Fibroblast of gingiva (primary cell): ENCODE measurements at regions not wholly inside any gene's neighbourhood (a gene's known extent, or its start where the extent isn't known, plus 50 kb on each side); places are given as distances from the start of the nearest gene placed in this dataset.

Source experiments
- DNase-seq: peaks from one replicate; pipeline ENCODE4 v3.0.0-alpha.2; 2011; ENCODE audit warnings: low read depth

DNA sequence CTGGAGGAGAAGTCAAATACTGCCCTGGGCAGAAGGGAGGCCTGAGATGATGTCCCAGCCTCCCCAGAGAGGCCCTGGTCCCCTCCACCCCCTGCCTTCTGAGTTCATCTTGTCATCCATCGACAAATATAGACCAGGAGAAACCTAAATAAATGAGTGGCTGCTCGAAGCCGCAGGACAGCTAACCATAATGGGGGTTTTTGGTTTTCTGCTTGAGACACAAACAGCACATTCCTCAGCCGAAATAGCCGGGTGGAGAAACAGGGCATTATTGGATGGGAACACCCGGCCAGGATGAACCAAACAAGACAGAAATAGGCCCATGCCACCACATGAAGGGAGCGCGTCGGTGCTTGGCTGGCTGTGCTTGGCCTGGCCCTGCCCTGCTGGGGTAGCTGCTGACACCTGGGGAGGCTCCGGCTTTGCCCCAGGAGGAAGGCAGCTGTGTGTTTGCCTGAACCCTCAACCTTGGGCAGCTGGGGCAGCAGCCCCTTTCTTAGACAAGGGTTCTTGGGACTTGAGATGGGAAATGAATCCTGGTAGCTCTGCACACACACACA, 188.1 kb downstream of the IRX5 start:
- DNase-seq: no peak

DNA sequence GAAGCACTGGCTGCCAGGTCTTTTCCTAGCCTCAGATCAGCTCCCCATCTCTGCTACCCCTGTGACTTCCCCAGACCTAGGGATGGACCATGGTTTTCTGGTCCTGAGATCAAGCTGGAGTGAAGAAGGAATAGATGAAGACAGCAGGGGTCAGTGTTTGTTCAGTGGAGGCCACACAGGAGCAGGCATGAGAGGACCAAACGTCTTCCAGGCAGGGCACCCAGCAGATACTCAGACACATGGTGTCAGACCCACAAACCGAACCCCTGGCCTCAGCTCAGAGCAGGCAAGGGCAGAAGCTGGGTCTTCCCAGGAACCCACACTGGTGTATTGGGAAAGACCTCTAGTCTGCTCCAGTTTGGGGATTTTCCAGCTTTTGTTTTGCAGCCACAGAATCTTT, 189.7 kb downstream of the IRX5 start:
- peak; percentile 70 for DNase-seq

DNA sequence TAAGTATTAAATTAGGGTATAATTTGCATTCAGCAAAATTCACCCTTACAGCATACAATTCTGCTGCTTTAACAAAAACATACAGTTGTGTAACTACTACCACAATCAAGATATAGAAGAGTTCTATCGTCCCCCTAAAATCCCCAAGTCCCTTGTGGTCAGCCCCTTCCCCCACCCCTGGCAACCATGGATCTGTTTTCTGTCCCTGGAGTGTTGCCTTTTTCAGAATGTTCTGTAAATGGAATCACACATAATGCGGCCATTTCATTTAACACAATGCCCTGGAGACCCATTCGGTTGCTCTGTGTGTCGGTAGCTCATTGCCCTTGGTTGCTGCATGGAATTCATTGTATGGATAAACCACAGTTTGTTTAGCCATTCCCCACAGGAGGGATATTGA, 190.2 kb downstream of the IRX5 start:
- no peak for DNase-seq

DNA sequence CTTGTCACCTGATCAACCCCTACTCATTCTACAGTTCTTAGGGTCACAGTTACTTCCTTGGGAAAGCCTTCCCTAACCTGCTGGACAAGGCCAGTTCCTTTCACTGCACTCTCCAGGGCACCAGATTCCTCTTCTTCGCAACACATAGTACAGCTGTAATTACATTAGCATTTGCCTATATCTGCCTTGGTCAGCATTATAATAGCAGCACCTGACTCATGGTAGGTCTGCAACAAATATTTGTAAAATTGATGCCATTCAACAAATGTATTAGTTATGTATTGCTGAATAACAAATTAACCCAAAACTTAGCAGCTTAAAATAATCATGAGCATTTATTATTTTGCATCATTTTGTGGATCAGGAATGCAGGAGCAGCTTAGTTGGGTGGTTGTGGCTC, 193.0 kb downstream of the IRX5 start:
- no peak for DNase-seq

DNA sequence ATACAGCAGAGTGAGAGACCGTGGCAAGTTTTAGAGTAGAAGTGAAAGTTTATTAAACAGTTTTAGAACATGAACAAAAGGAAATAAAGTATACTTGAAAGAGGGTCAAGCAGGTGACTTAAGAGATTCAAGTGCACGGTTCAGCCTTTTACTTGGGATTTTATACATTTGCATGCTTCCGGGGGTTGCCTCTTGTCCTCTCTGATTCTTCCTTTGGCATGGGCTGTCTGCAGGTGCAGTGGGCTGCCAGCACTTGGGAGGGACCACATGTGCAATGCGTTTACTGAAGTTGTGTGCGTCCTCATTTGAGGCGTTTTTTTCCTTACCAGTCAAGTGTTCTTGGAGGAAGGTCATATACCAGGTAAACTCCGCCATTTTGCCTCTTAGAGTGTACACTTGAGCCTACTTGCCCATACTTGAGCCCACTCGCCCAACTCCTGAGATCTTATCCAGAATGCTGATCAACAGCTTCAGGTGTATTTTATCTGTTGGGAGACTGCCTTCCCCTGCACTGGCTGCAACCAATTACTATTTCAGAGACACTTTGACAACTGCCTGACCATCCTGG, 195.2 kb downstream of the IRX5 start:
- DNase-seq: no peak

DNA sequence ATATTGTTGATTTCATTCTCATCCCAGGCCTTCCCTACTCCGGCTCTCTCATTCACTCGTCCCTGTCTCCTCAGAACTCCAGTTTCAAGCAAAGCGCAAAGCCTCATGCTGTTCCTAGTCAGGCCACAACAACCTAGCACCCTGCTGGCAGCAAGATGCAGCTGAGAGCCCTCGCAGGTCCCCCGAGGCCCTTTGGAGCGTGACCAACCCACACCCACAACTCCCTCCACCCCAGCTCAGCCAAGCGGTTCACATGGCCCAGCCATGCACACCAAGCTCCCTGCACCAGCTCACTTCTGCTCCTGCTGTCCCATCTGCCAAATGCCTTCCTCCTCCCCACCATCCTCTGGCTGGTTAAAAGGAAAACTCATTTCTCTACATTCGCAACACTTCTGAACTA, 195.8 kb downstream of the IRX5 start:
- no peak for DNase-seq

DNA sequence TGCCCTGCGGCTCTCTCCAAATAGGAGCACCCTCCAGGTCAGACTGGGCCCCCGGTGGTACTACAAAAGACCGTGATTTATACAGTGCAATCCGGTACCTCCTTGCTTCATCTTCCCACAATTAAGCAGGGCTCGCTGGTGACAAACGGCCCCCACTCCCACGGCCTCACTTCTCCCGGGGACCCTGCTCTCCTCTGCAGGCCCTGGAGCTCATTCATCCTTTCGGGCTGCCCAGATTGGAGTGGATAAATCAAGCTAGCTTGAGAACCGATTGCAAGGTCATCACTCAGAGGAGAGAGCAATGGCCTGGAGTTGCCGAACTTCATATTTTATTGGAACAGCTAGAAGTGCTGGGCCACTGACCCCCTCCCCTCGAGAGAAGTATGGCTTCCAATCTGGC, 193.5 kb upstream of the IRX6 start:
- no peak for DNase-seq

DNA sequence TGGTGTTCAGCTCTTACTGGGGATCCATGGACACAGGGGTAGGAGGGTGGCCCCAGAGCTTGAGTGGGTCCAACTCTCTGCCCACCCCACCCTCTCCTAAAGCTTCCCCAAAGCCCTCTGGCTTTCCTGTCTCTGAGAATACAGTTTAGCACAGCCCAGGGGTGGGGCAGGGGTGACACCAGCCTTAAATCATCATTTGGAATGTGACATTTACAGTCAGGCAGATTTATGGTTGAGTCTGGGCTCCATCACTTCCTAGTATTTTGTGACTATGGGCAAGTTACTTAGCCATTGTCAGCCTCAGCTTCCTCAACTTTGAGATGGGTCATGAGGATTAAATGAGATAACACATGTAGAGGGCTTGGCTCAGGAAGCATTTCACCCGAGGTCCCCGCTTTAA, 193.1 kb upstream of the IRX6 start:
- DNase-seq: no peak

DNA sequence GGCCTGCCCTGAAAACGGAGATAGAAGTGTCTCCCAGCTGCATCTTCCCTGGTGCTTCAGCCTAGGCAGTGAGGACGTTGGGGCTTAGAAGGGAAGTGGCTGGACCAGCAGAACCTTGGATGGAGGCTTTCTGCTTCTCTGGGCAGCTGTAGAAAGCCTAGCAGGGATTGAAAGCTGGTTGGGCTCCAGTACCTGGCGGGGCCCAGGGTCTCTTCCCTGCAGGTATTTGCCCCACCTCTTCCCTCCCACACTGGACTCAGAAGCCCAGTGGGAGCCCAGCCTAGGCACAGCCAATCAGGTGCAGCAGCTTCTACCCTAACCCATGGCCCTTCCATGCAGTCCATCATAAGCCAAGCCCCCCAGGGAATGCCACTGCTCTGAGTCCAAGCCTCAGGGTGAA, 190.3 kb upstream of the IRX6 start:
- DNase-seq: no peak

DNA sequence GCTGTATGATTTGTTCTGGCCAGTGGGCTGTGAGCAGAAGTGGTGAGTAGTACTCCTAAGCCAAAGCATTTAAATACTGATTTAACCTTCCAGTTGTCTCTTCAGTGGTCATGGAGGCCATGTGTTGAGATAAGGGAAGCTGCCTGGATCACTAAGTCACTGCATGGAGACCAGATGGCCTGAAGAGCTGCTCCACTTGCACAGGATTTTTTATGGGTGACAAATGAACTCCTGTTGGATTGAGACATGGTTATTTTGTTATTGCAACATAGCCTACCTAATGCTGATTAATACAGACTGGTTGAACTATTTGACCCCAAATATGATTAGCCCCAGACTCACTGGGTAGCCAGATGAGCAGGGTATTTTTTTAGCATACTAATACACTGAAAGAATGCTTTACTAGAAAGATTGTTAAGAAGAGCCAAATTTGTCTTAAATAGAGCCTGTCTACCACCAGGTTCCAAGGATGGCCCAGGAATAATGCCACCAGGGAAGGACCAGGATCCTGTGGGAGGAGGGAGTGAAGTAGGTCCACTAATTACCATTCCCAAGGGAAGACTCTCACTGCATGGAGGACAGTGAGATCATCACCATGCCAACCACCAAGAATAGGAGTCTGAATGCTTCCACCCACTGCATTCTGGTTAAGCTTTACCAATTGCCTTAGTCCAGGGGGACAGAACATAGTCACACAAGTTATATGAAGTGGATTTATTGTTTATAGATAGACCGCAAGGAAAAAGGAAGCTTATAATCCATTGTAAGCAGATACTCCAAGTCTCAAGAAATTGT, 187.4 kb upstream of the IRX6 start:
- peak; percentile 6 for DNase-seq

DNA sequence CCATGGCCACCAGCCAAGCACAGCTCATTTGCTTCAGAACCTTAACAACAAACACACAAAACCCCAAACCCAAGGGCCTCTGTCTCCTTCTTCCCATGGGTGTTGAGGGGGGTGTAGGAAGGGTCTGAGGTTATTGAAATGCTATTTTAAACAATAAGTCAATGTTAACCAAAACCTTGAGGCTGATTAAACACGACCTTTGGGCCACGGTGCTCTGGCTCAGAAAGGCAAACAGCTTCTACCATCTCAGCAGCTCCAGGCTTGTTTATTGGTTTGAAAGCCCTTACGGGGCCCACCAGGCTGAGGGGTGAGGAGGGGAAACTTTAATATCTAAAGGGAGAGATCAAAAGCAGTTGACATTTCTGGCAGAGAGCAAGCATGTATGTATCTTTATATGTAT, 185.7 kb upstream of the IRX6 start:
- DNase-seq: no peak

DNA sequence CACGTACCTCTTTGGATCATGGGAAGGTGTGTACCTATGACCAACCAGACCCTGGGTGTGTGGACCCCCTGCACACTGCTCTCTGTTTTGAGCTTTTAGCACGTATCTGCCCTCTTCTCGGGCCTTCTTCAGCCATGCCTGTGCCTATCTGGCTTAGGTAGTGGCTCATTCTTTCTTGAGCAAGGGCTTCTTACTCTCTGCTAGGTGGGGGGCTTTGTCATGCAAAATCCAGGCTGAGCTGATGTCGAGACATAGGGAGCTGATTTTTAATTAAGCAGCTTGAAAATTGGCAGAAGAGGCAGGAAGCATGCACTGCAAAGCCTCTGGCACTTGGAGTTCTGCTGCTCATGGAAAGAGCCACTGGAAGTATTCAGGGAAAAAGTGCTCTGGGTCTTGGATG, 181.6 kb upstream of the IRX6 start:
- DNase-seq: no peak

DNA sequence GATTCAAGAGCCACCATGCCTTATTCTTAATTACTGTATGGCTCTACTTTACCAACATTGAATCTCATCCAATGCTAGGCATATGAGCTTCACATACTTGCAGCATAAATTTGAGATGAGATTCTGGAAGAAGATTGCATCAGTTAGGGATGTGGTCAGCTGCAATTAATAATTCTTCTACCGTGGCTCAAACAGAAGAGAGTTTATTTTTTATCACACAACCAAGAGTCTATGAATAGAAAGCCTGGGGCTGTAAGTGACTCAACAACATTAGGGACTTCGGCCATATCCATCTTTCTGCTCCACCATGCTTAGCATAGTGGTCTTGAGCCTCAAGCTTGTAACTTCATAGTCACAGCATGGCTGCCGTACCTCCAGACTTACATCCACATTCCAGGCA, 179.4 kb upstream of the IRX6 start:
- DNase-seq: peak; percentile 30

DNA sequence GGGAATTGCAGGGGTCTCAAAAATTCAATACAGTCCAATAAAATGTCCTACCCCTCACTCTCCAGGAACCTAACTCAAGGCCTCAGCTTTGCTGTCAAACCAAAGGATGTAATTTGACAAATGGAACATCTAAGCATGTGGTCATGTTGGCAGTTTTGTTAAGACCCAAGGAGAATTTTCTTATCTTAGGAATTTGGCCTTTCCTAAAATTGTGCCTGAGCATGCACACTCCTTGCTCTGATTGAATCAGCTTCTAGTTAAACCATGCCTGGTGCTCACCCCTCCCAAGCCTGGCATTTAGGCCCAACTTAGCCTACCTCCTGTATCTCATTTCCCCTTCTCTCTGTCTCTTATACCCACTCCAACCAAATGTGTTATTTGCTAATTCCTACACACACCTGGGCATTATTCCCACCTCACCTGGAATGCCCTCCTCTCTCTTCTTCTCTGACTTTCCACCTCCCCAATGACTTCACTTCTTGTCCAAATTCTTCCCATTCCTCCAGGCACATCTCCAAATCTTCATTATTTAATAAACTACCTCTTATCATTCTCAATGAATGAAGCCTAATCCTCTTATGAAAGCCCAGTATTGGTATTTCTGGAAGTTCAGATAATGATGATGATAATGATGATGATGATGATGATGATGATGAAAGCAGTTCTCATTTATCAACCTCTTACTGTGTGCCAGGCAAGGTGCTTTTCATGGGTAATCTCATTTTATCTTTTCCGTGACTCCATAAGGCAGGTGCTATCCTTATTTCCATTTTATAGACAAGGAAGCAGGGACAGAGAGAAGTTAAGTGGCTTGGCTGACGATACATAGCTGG, 178.0 kb upstream of the IRX6 start:
- no peak for DNase-seq

DNA sequence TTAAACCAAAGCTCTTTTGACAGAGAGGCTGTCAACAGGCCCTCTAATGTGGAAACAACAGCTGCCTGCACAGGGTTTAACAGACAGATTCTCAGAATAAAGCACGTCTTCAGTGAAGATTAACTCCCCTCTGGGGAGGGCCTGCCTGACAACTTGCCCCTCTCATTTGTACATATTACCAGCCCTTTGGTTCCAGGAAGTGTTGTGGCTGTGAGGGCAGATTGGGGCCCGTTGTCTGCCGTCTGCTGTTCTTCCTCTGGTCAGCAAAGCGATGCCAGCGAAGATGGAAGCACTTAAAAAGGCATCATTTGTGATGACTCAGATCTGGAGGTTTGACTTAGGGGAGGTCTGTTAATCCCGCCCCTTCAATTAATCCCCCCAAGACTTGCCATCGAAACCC, 177.0 kb upstream of the IRX6 start:
- no peak for DNase-seq

DNA sequence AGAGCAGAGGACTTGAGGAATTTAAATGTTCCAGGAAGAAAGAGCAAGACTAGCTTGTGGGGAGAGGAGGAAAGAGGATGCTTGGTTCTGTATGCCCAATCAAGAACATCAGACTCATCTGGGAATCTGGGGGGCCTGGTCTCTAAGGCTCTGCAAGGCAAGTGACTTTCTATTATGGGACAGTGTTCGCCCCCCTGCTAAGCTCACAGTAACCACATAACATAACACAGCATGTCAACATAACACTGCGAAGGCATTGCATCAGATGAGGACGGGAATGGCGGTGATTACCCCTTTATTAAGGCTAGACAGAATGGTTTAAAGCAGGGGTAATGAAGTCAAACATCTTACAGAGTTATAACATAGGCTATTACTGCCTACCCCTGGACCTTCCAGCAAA, 176.6 kb upstream of the IRX6 start:
- no peak for DNase-seq

DNA sequence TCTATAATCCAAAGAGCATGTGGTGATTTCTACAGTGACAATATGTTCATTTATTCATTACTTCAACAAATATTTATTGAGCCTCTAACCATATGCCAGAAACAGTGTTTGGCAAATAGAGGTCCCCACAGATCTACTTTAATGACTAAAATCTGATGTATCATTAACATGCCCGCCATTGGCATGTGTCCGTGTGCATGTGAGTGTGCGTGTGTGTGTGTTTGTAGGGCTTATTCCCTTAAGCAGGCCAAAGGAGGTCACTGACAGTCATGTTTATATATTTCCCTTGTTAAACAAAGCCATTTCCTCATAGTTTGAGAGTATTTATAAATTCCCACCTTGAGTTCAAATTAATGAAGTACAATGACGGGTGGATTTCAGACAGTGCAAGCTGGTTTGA, 174.4 kb upstream of the IRX6 start:
- no peak for DNase-seq

DNA sequence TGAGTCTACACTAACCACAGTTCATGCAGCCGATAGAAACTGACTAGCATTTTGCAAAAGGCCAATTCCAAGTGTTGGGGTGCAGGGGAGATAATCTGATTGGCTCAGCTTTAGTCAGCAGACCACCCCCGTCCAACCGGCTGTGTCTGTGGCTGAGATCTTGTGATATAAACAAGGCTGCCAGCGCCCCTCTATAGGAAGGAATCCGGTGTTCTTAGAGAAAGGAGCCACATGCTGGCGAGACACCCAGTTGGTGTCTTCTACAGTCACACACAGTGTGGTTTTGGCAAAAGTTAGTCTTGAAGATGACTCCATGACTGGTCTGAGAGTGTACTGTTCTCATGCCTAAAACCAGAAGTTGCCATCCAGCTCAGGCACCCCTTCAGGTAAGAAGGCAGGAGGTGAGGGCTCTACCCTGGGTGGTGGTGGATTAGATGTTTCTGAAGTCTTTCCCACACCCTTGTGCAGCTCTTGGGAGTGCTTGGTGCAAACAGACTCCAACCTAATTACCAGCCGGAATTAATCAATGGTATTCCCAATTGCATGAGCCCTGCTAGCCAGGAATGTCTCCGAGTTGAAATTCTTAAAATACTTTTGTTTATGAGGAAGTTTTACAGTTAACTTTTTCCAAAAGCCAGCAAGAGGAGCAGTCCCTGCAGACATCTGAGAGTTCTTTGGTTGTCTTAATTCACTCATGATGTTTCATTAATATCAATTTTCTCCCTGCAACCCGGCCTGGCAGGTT, 172.3 kb upstream of the IRX6 start:
- DNase-seq: no peak

DNA sequence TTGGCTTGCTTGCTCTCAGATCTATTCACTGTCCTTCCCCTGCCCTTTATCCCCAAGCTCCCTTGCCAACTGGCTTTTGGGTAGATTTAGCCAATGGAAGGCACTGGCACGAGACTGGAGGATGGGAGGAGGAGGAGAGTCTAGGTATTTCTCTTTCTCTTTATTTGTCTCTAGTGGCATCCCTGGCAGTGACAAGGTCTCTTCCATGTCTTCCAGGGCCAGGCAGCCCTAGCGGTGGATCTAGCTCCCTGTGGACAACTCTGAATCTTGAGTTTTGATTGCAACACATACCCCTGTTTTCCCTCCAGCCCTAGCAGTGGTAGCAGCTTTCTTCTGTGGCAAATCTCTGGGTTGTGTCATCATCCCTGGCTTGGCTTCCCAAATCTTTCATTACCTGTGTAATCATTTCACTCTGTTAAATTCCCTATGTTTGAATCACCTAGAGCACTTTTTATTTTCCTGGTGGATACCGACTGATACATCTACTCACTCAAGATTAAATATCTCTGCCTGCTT, 171.1 kb upstream of the IRX6 start:
- no peak for DNase-seq

DNA sequence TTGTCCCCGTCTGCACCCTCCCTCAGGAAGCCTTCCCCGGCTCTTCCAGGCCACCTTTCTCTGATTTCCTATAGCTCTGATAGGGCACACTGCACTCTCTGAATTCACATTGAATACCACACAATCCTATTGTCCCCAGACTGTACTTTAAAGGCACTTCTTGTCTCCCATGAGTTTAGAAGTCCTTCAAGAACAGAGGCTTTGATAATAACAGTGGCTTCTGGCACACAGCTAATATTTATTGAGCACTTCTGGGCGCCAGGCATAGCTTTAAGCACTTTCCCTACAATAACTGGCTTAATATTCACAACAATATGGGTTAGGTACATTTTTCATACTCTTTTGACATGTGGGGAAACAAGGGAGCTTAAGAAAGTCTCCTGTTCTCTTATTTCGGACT, 169.7 kb upstream of the IRX6 start:
- no peak for DNase-seq

DNA sequence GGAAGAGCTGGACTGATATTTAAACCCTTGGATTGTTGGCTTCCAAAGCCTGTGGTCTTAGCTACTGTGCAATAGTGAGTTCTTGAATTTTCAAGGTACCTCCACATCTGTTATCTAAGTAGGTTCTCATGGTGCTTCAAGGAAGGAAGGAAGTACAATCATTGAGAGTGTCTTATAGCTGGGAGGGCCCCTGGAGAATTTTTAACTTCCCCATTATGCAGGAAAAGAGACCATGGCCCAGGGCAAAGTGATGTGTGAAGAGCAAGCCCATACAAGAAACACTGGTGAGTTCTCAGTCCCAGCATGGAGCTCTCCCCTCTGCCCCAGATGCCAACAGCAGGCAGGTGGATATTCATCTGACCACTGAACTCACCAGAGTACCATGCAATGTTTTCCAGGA, 169.0 kb upstream of the IRX6 start:
- no peak for DNase-seq

DNA sequence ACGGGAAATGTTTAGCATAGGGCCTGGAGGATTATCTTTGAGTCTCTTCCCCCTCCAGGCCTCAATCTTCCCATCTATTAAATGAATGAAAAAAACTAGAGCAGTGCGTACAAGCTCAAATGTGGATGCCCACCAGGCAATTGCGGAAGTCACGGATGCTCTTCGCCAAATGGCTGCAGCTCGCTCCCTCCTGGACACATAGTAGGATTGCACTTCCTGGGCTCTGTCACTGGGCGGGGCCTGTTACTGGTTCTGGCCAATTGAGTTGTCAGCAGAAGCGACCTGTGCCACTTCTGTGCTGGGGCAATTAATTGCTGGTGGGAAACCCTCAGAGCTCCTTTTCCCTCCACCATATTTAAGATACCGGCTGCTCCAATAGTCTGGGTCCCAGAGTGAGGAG, 168.2 kb upstream of the IRX6 start:
- DNase-seq: no peak
